Tibial nerve (tissue), 4 donors: ENCODE measurements at regions not wholly inside any gene's neighbourhood (a gene's known extent, or its start where the extent isn't known, plus 50 kb on each side); places are given as distances from the start of the nearest gene placed in this dataset.
A peak's percentile ranks its signal among the peaks of the same experiment; 100 is the strongest.

Source experiments
- EP300 ChIP-seq, 2 donors: sonication (generic); formaldehyde crosslinking; IDR thresholded peaks; one replicate each; pipeline ENCODE4 v1.6.1; 2017; ENCODE audit warnings: antibody characterized with exemption in 2 of 2, mild to moderate bottlenecking in 1 of 2
- TF ChIP-seq, protein P1 (sequence below), 5 experiments: fragments of 200-600 bp in 3 of 5; fragments of 450-650 bp in 2 of 5; sonication (generic) in 3 of 5; IDR thresholded peaks; one replicate each; pipeline ENCODE4 v1.5.1; 2016 to 2019; ENCODE audit warnings: antibody characterized with exemption in 5 of 5, mild to moderate bottlenecking in 3 of 5, moderate library complexity in 2 of 5

DNA sequence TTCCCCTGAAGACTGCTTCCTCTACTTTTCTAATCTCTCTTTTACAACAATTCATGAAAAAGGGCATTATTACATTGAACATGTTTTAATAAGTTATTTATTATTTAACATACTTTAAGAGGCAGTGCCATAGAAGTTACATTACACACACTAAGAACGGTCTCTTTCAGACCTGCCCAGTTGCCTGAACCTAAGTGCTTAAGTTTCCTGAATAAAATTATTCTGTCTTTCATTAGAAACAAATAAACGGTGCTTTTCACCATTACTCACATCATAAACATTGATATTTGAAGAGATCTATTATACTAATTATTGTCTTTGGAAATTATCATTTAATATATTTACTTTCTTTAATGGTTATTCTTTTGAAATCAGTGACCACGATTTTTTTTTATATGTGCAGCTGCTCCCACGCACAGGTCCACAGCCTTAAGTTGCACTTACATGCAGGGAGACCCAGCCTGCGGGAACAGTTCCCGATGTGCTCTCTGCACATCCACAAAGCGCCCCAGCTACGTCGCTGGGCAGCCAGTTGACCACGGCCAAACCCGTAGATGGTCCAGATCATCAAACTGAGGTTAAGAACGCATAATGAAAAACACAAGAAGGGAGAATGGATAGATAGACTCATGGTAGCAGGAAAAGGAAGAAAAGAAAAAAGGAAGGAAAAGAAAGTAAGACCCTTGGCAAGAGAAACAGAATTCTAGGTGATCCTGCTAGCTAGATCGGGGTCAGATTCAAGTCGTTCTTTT lies 437.0 kb upstream of the MGMT start:
- TF ChIP-seq, protein P1, sequence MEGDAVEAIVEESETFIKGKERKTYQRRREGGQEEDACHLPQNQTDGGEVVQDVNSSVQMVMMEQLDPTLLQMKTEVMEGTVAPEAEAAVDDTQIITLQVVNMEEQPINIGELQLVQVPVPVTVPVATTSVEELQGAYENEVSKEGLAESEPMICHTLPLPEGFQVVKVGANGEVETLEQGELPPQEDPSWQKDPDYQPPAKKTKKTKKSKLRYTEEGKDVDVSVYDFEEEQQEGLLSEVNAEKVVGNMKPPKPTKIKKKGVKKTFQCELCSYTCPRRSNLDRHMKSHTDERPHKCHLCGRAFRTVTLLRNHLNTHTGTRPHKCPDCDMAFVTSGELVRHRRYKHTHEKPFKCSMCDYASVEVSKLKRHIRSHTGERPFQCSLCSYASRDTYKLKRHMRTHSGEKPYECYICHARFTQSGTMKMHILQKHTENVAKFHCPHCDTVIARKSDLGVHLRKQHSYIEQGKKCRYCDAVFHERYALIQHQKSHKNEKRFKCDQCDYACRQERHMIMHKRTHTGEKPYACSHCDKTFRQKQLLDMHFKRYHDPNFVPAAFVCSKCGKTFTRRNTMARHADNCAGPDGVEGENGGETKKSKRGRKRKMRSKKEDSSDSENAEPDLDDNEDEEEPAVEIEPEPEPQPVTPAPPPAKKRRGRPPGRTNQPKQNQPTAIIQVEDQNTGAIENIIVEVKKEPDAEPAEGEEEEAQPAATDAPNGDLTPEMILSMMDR (IDR thresholded peaks at IDR 0.05) = no peak
- TF ChIP-seq EP300 (IDR thresholded peaks at IDR 0.05) = peak in 1 of 2 donors; percentile 10
